GM18499 (cell line): ENCODE measurements at regions not wholly inside any gene's neighbourhood (a gene's known extent, or its start where the extent isn't known, plus 50 kb on each side); places are given as distances from the start of the nearest gene placed in this dataset.
"Not testable (repeated sequence)": the region's sequence is repeated elsewhere in the genome, so short reads cannot be mapped to it uniquely, and the experiment has no call there.

ENCODE experiments used
- ATAC-seq: cut with Tn5 transposase; IDR thresholded peaks from one replicate; pipeline ENCODE4 v1.9.1; 2021; ENCODE audit warnings: moderate number of reproducible peaks; ENCODE audit not compliant: insufficient read depth, unreplicated experiment

- ATAC-seq: not testable (repeated sequence)
These were observed 1364.3 kb downstream of the CDH12 start for GRCh38 chr5:21488828-21489227.

GRCh38 chr5:21485458-21486000 lies 1367.6 kb downstream of the CDH12 start:
- ATAC-seq: not testable (repeated sequence)

- ATAC-seq: not testable (repeated sequence)
These were observed 1368.7 kb downstream of the CDH12 start for GRCh38 chr5:21484498-21484889.

GRCh38 chr5:21483790-21484497 lies 1369.2 kb downstream of the CDH12 start:
- not testable (repeated sequence) for ATAC-seq

GRCh38 chr5:21482983-21483650 lies 1370.0 kb downstream of the CDH12 start:
- not testable (repeated sequence) for ATAC-seq

GRCh38 chr5:21482522-21482921 lies 1370.6 kb downstream of the CDH12 start:
- ATAC-seq: not testable (repeated sequence)

GRCh38 chr5:21481320-21482270 lies 1371.5 kb downstream of the CDH12 start:
- not testable (repeated sequence) for ATAC-seq

GRCh38 chr5:21480054-21480453 lies 1373.1 kb downstream of the CDH12 start:
- not testable (repeated sequence) for ATAC-seq

GRCh38 chr5:21473981-21474380 lies 1379.2 kb downstream of the CDH12 start:
- ATAC-seq: not testable (repeated sequence)

GRCh38 chr5:21473436-21473835 lies 1379.7 kb downstream of the CDH12 start:
- not testable (repeated sequence) for ATAC-seq

- ATAC-seq: not testable (repeated sequence)
These were observed 1381.5 kb downstream of the CDH12 start for GRCh38 chr5:21471691-21472090.

GRCh38 chr5:21469523-21470101 lies 1383.5 kb downstream of the CDH12 start:
- not testable (repeated sequence) for ATAC-seq

- ATAC-seq: not testable (repeated sequence)
These were observed 1385.6 kb downstream of the CDH12 start for GRCh38 chr5:21467544-21467943.

GRCh38 chr5:21459744-21460073 lies 1393.4 kb downstream of the CDH12 start:
- ATAC-seq: not testable (repeated sequence)

GRCh38 chr5:21452449-21452848 lies 1400.7 kb downstream of the CDH12 start:
- no peak for ATAC-seq

GRCh38 chr5:21432646-21433045 lies 1420.5 kb downstream of the CDH12 start:
- no peak for ATAC-seq

- ATAC-seq: no peak
These were observed 1428.2 kb downstream of the CDH12 start for GRCh38 chr5:21424907-21425306.

GRCh38 chr5:21419383-21419782 lies 1431.4 kb upstream of the CDH18 start:
- no peak for ATAC-seq

GRCh38 chr5:21402089-21402488 lies 1414.1 kb upstream of the CDH18 start:
- ATAC-seq: not testable (repeated sequence)

- ATAC-seq: no peak
These were observed 1410.5 kb upstream of the CDH18 start for GRCh38 chr5:21398511-21398910.
